Vagina (tissue), 2 donors: ENCODE measurements at regions not wholly inside any gene's neighbourhood (a gene's known extent, or its start where the extent isn't known, plus 50 kb on each side); places are given as distances from the start of the nearest gene placed in this dataset.

Experiments used
- CTCF ChIP-seq, 3 experiments: fragments of 450-650 bp in 2 of 3; fragments of 200-600 bp in 1 of 3; sonication (generic) in 1 of 3; IDR thresholded peaks; one replicate each; pipeline ENCODE4 v1.5.1; 2017 to 2019; ENCODE audit warnings: antibody characterized with exemption in 3 of 3, mild to moderate bottlenecking in 2 of 3, moderate library complexity in 2 of 3
- POLR2AphosphoS5 ChIP-seq, 2 donors: sonication (generic); formaldehyde crosslinking; IDR thresholded peaks; one replicate each; pipeline ENCODE4 v1.9.0; 2017; ENCODE audit warnings: antibody characterized with exemption in 2 of 2, mild to moderate bottlenecking in 2 of 2, low read depth in 1 of 2; ENCODE audit not compliant: insufficient read depth in 1 of 2

- TF ChIP-seq CTCF (IDR thresholded peaks at IDR 0.05) (no peak), POLR2AphosphoS5 (IDR thresholded peaks at IDR 0.05; ENCODE audit: insufficient read depth in 1 of 2, low read depth in 1 of 2) (no peak)
Measured at GRCh38 chr2:226652369-226652768, 147.3 kb downstream of the IRS1 start.
